B cell (primary cell): ENCODE measurements at regions not wholly inside any gene's neighbourhood (a gene's known extent, or its start where the extent isn't known, plus 50 kb on each side); places are given as distances from the start of the nearest gene placed in this dataset.

ENCODE experiments used
- ATAC-seq: fragments of 200-7000 bp; cut with Tn5 transposase; one replicate; pipeline ENCODE4 v1.10.0; 2021; ENCODE audit warnings: low read depth, mild to moderate bottlenecking, moderate number of reproducible peaks, moderate library complexity
- CTCF ChIA-PET: fragments of 350-600 bp; sonication (Branson Sonifier 250); formaldehyde crosslinking; loops from one replicate; lab custom pipeline; 2021; ENCODE audit warnings: antibody characterized with exemption, inconsistent platforms; lab: Charles Lee
- POLR2A ChIA-PET: fragments of 350-600 bp; sonication (Branson Sonifier 250); formaldehyde crosslinking; loops from one replicate; lab custom pipeline; 2021; ENCODE audit warnings: antibody characterized with exemption; lab: Charles Lee
- DNase-seq: peaks from one replicate; pipeline ENCODE4 v3.0.0; 2013
- H2AFZ ChIP-seq: 2 replicates; pipeline ENCODE4 v1.6.1; 2012; ENCODE audit warnings: mild to moderate bottlenecking, low read depth, low read length; ENCODE audit not compliant: insufficient read depth, poor library complexity, severe bottlenecking
- H3K27ac ChIP-seq, 2 donors: 1 replicate in 1 of 2; 2 replicates in 1 of 2; pipeline ENCODE4 v1.5.1; 2012 to 2013; ENCODE audit warnings: low read length in 2 of 2, mild to moderate bottlenecking in 2 of 2, moderate library complexity in 1 of 2
- H3K27me3 ChIP-seq, 4 experiments: fragments of 200-600 bp in 1 of 4; sonication (generic) in 1 of 4; replicated peaks in 1 of 4; 1 replicate in 2 of 4; 2 replicates in 2 of 4; pipeline versions ENCODE4 v1.6.1 to v1.7.0; 2013 to 2016; ENCODE audit warnings: low read length in 3 of 4, mild to moderate bottlenecking in 2 of 4, mixed read lengths in 1 of 4, moderate library complexity in 1 of 4; ENCODE audit not compliant: insufficient read depth in 4 of 4, control insufficient read depth in 3 of 4; ENCODE audit errors: control extremely low read depth in 1 of 4
- H3K36me3 ChIP-seq, 2 experiments: replicated peaks in 1 of 2; 1 replicate in 1 of 2; 2 replicates in 1 of 2; pipeline versions ENCODE4 v1.6.1 to v1.7.1; 2013; ENCODE audit warnings: low read length in 1 of 2; ENCODE audit not compliant: insufficient read depth in 2 of 2, control insufficient read depth in 1 of 2; ENCODE audit errors: control extremely low read depth in 1 of 2, extremely low read depth in 1 of 2
- H3K4me1 ChIP-seq, 2 donors: fragments of 200-600 bp in 1 of 2; sonication (generic) in 1 of 2; 1 replicate in 1 of 2; 2 replicates in 1 of 2; pipeline versions ENCODE4 v1.5.1 to v1.6.1; 2013 to 2017; ENCODE audit warnings: low read length in 2 of 2; ENCODE audit not compliant: control insufficient read depth in 2 of 2, insufficient read depth in 2 of 2
- H3K4me2 ChIP-seq: replicated peaks from 2 replicates; pipeline ENCODE3; 2012; ENCODE audit warnings: mild to moderate bottlenecking, low read depth, low read length; ENCODE audit not compliant: poor library complexity, severe bottlenecking
- H3K4me3 ChIP-seq, 5 experiments: fragments of 200-600 bp in 1 of 5; sonication (generic) in 1 of 5; 1 replicate in 3 of 5; 2 replicates in 2 of 5; pipeline versions ENCODE4 v1.5.1 to v1.7.0; 2011 to 2016; ENCODE audit warnings: low read length in 4 of 5, mild to moderate bottlenecking in 4 of 5, low read depth in 2 of 5, control low read depth in 1 of 5, moderate library complexity in 1 of 5; ENCODE audit not compliant: insufficient read depth in 1 of 5; ENCODE audit errors: control extremely low read depth in 1 of 5, extremely low read depth in 1 of 5
- H3K79me2 ChIP-seq: fragments of 200-600 bp; sonication (generic); one replicate; pipeline ENCODE4 v1.6.0; 2016; ENCODE audit warnings: low read length; ENCODE audit not compliant: control insufficient read depth, insufficient read depth
- H3K9ac ChIP-seq: fragments of 200-600 bp; sonication (generic); 2 replicates; pipeline ENCODE4 v1.6.1; 2017; ENCODE audit warnings: mild to moderate bottlenecking, low read length, moderate library complexity
- H3K9me3 ChIP-seq, 3 donors: one replicate each; pipeline versions ENCODE4 v1.6.1 to v1.7.1; 2013; ENCODE audit warnings: low read length in 2 of 3; ENCODE audit not compliant: control insufficient read depth in 2 of 3, insufficient read depth in 1 of 3; ENCODE audit errors: control extremely low read depth in 1 of 3
- H4K20me1 ChIP-seq: 2 replicates; pipeline ENCODE4 v1.6.0; 2012; ENCODE audit warnings: mild to moderate bottlenecking, low read length; ENCODE audit not compliant: insufficient read depth, control insufficient read depth, poor library complexity, severe bottlenecking
- H3K27ac Mint-ChIP-seq: one replicate; pipeline ENCODE4 v1.8.0; 2021; ENCODE audit warnings: mixed read lengths
- H3K27me3 Mint-ChIP-seq: one replicate; pipeline ENCODE4 v1.8.0; 2021; ENCODE audit warnings: mixed read lengths
- H3K4me1 Mint-ChIP-seq: one replicate; pipeline ENCODE4 v1.8.0; 2021; ENCODE audit warnings: mixed read lengths
- H3K4me3 Mint-ChIP-seq: one replicate; pipeline ENCODE4 v1.8.0; 2021; ENCODE audit warnings: mixed read lengths
- H3K9me3 Mint-ChIP-seq: one replicate; pipeline ENCODE4 v1.8.0; 2022; ENCODE audit warnings: mixed read lengths; ENCODE audit not compliant: insufficient read depth
- CTCF ChIP-seq: fragments of 200-600 bp; IDR thresholded peaks from one replicate; pipeline ENCODE4 v1.8.0; 2022; ENCODE audit warnings: antibody characterized with exemption, mild to moderate bottlenecking
- EZH2 ChIP-seq: IDR thresholded peaks from 2 replicates; pipeline ENCODE4 v1.6.1; 2012; ENCODE audit warnings: borderline replicate concordance, low read depth, mild to moderate bottlenecking, moderate library complexity, low read length; ENCODE audit not compliant: insufficient read depth, poor library complexity, severe bottlenecking
- WGBS: methylation state at CpG from one replicate; pipeline ENCODE4 v1.1.5; 2013; ENCODE audit warnings: missing lambda C conversion rate; ENCODE audit not compliant: insufficient coverage; 5-methylcytosine and 5-hydroxymethylcytosine counted together
- intact Hi-C: fragments of 100-400 bp; cut with micrococcal nuclease; formaldehyde crosslinking; loops from one replicate; pipeline ENCODE4 v1.10.0; 2022

- CTCF ChIA-PET: no interaction called here
- no peak for ATAC-seq
- H3K4me3 Mint-ChIP-seq: no peak overlapping the region
- no peaks in the 10 kb centered on the region for H3K9me3 Mint-ChIP-seq
- Histone ChIP-seq H3K36me3 (no peaks in the 10 kb centered on the region), H3K4me2 (no peak overlapping the region), H3K27ac (no peak overlapping the region), H3K9me3 (no peaks in the 10 kb centered on the region), H3K4me3 (no peak overlapping the region), H3K4me1 (peaks cover 17% of the 10 kb centered on the region in 2 donors), H3K27me3 (no peaks in the 10 kb centered on the region), H3K79me2 (no peaks in the 10 kb centered on the region), H3K9ac (no peak overlapping the region), H4K20me1 (no peaks in the 10 kb centered on the region), H2AFZ (no peak overlapping the region)
- intact Hi-C loops: no loop called here
- TF ChIP-seq EZH2: no peak
- no peak for TF ChIP-seq CTCF
- POLR2A ChIA-PET: no interaction called here
- no peak overlapping the region for H3K27ac Mint-ChIP-seq
- H3K4me1 Mint-ChIP-seq: peaks cover 26% of the 10 kb centered on the region
- WGBS: no CpG with 5 or more reads among the region's 1 CpG
- no peak for DNase-seq
- H3K27me3 Mint-ChIP-seq: no peaks in the 10 kb centered on the region
Observed at GRCh38 chr5:125042261-125042890, 295.9 kb upstream of the ZNF608 start.

- intact Hi-C loops: no loop called here
Observed at GRCh38 chr5:125043781-125044391, 297.4 kb upstream of the ZNF608 start.

More at GRCh38 chr5:125043781-125044391, 297.4 kb upstream of the ZNF608 start:
- Histone ChIP-seq H3K9ac (no peak overlapping the region), H2AFZ (no peak overlapping the region), H3K4me3 (no peak overlapping the region), H3K4me1 (peaks cover 2% of the 10 kb centered on the region in 2 donors), H3K4me2 (no peak overlapping the region), H3K27me3 (no peaks in the 10 kb centered on the region), H3K9me3 (no peaks in the 10 kb centered on the region), H4K20me1 (no peaks in the 10 kb centered on the region), H3K79me2 (no peaks in the 10 kb centered on the region), H3K36me3 (no peaks in the 10 kb centered on the region), H3K27ac (no peak overlapping the region)
- Mint-ChIP-seq H3K27ac (no peak overlapping the region), H3K4me3 (no peak overlapping the region), H3K27me3 (no peaks in the 10 kb centered on the region), H3K4me1 (peaks cover 14% of the 10 kb centered on the region), H3K9me3 (no peaks in the 10 kb centered on the region)
- DNase-seq: no peak
- ChIA-PET CTCF (no interaction called here), POLR2A (no interaction called here)
- TF ChIP-seq CTCF: no peak
- 80% methylated on average over 5 of the region's 8 CpGs for WGBS
- no peak for ATAC-seq
